Stomach (tissue), 4 donors: ENCODE measurements at regions not wholly inside any gene's neighbourhood (a gene's known extent, or its start where the extent isn't known, plus 50 kb on each side); places are given as distances from the start of the nearest gene placed in this dataset.

Source experiments
- EP300 ChIP-seq: sonication (generic); formaldehyde crosslinking; IDR thresholded peaks from one replicate; pipeline ENCODE4 v1.6.1; 2017; ENCODE audit warnings: antibody characterized with exemption
- POLR2A ChIP-seq, 4 donors: fragments of 450-650 bp; IDR thresholded peaks; one replicate each; pipeline ENCODE4 v1.6.1; 2016; ENCODE audit warnings: antibody characterized with exemption in 4 of 4, control low read depth in 2 of 4, mild to moderate bottlenecking in 1 of 4, moderate library complexity in 1 of 4
- TF ChIP-seq, protein P1 (sequence below), 7 experiments: fragments of 450-650 bp in 4 of 7; fragments of 200-600 bp in 3 of 7; sonication (generic) in 3 of 7; IDR thresholded peaks; one replicate each; pipeline ENCODE4 v1.5.1; 2016 to 2019; ENCODE audit warnings: antibody characterized with exemption in 7 of 7, control low read depth in 2 of 7, mild to moderate bottlenecking in 1 of 7

DNA sequence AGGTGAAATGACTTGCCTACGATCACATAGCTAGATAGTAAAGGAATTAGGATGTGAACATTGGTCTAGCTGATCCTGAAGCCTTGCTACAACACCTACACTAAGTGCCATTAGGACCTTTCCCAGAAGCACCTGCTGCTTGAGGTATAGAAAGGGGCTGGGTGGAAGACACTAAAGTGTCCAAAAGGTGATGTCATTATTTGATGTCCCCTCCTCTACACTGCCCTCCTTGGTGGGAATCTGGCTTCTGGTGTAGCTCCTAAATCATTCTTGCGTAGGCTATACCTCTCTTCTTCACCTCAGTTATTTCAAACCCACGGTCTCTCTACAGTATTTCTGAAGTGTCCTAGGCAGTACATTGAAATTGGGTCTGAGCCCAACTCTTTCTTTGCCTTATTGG, 132.5 kb upstream of the FGGY start:
- TF ChIP-seq, protein P1, sequence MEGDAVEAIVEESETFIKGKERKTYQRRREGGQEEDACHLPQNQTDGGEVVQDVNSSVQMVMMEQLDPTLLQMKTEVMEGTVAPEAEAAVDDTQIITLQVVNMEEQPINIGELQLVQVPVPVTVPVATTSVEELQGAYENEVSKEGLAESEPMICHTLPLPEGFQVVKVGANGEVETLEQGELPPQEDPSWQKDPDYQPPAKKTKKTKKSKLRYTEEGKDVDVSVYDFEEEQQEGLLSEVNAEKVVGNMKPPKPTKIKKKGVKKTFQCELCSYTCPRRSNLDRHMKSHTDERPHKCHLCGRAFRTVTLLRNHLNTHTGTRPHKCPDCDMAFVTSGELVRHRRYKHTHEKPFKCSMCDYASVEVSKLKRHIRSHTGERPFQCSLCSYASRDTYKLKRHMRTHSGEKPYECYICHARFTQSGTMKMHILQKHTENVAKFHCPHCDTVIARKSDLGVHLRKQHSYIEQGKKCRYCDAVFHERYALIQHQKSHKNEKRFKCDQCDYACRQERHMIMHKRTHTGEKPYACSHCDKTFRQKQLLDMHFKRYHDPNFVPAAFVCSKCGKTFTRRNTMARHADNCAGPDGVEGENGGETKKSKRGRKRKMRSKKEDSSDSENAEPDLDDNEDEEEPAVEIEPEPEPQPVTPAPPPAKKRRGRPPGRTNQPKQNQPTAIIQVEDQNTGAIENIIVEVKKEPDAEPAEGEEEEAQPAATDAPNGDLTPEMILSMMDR (IDR thresholded peaks at IDR 0.05) = no peak
- TF ChIP-seq POLR2A (IDR thresholded peaks at IDR 0.05) = no peak
- no peak for TF ChIP-seq EP300
